GM18868 (cell line): ENCODE measurements at regions not wholly inside any gene's neighbourhood (a gene's known extent, or its start where the extent isn't known, plus 50 kb on each side); places are given as distances from the start of the nearest gene placed in this dataset.
"Not testable (repeated sequence)": the region's sequence is repeated elsewhere in the genome, so short reads cannot be mapped to it uniquely, and the experiment has no call there.

ENCODE experiments used
- ATAC-seq: cut with Tn5 transposase; IDR thresholded peaks from one replicate; pipeline ENCODE4 v1.9.1; 2021; ENCODE audit warnings: mild to moderate bottlenecking, moderate library complexity; ENCODE audit not compliant: unreplicated experiment

DNA sequence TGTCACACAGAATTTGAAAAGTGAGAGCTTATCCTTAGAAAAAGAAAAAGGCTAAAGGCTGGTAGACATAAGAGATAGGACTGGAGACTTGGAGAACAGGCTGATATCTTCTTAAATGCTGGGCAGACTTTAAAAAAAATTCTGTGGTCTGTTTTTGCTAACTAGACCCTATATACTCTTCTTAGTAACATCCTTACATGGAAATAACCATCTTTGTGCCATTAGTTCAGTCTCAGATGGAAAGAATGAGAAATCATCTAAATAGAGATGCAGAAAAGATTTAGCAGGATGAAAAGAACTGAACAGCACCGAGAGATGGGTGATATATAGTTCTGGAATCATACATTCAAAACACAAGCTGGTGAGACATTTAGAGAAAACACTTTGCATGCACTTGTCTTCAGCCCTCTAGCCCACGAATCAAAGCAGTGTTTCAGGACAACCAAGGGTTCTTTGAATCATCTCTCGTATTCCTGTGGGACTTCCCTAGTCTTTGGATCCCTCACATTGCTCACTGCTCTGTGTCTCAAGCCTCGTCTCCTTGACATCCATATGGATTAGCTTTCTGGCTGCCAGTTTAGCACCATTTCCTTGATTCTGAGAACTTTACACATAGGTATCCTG lies 93.0 kb upstream of the LYSMD4 start:
- no peak for ATAC-seq

DNA sequence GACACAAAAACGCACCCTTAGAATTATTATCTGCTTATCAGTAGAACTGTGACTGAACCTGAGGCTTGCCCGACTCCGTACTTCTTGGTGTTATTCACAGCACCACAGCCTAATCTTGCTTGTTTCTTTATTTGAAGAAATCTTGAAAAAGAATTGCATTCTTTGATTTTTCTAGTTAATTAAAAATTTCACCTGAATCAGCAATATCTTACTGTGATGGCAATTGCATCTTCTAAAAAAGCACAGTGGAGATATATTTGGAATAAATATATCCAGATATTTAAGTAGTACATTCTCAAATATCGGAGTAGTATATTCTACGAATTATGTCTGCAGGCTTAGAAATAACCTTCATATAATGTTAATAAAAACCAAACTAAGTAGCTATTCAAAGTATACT lies 90.1 kb upstream of the LYSMD4 start:
- ATAC-seq: no peak

DNA sequence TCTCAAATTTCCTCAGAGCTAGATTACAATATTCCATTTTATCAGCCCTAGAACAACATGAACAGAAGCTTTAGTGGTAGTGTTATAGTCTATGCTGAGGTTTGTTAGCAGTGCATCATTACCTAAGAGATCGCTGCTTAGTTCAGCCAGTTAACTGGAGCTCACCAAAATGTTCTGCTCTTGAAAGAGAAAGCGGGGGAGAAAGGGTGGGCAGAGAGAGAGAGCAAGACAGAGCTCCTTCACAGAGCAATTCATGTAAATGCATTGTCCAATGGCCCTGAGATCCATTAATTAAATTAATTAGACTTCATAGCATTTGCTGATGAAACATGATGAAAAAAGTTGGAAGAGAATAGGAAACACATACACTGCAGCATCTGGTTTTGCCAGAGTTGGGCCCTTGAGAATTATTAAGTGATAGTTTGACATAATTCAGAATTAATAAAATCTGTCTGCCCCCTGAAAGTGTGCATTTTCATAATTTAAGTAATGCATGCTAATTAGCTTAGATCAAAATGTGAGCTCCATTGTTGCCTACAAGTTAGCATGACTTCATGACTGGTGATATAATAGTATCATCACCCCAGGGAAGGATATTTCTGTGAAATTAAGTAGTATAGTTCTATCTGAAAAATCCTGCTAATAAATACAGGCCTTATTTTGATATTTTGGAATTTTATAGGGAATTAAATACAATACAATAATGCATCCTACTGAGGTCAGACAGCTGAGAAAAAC lies 86.9 kb upstream of the LYSMD4 start:
- no peak for ATAC-seq

- ATAC-seq: no peak
Observed at GRCh38 chr15:99818872-99819271, 85.6 kb upstream of the LYSMD4 start.

GRCh38 chr15:99816862-99817261 lies 83.6 kb upstream of the LYSMD4 start:
- ATAC-seq: not testable (repeated sequence)

DNA sequence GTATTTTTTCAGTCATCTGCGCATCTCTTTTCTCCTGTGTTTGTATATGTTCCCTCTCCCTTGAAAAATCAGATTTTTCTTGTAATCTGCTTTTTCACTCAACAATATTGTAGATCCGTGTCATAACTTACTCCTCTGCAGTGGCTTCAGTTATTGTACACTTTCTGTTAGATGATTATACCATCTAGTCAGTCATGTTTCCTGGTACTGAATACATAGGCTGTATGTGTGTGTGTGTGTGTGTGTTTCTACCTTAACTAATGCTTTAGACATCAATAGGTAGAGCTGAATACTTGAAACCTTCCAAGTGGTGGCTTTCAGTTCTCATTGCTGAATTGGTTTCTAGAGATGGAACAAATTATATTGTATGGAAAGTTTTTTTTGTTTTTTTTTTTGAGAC lies 77.4 kb upstream of the LYSMD4 start:
- not testable (repeated sequence) for ATAC-seq

DNA sequence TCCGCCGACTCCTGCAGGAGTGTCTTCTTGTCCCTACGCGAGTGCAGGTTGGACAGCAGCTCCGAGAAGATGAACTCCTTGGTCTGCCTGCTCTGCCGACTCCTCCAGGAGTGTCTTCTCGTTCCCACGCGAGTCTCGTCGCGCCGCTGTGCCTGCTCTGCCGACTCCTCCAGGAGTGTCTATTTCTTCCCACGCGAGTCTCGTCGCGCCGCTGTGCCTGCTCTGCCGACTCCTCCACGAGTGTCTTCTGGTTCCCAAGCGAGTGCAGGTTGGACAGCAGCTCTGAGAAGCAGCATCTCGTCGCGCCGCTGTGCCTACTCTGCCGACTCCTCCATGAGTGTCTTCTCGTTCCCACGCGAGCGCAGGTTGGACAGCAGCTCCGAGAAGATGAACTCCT lies 66.6 kb upstream of the LYSMD4 start:
- not testable (repeated sequence) for ATAC-seq

DNA sequence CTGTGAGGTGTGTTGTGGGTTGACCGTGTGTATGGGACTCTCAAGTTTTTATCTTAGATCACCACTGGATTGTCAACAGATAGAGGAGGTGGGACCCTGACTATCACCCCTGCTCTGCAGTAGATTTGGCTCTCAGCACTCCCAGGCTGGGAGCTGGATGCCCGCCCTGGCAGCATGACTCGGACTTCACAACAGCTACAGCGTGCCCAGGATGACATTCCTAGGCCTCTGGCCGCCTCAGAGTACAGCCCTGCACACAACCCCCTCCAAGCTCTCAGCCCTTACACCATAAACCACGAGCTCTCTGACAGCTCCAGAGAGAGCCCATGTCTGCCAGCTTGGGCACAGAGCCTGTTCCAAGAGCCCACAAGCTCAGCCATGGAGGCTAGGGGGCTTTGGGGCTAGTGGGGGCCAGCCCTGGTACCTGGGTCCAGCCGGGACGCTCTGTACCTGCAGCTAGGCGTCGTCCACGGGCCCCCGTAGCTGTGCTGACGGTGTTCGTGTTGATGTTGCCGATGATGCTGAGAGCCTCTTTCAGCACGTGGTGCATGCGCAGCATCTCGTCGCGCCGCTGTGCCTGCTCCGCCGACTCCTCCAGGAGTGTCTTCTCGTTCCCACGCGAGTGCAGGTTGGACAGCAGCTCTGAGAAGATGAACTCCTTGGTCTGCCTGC lies 66.1 kb upstream of the LYSMD4 start:
- ATAC-seq: not testable (repeated sequence)

DNA sequence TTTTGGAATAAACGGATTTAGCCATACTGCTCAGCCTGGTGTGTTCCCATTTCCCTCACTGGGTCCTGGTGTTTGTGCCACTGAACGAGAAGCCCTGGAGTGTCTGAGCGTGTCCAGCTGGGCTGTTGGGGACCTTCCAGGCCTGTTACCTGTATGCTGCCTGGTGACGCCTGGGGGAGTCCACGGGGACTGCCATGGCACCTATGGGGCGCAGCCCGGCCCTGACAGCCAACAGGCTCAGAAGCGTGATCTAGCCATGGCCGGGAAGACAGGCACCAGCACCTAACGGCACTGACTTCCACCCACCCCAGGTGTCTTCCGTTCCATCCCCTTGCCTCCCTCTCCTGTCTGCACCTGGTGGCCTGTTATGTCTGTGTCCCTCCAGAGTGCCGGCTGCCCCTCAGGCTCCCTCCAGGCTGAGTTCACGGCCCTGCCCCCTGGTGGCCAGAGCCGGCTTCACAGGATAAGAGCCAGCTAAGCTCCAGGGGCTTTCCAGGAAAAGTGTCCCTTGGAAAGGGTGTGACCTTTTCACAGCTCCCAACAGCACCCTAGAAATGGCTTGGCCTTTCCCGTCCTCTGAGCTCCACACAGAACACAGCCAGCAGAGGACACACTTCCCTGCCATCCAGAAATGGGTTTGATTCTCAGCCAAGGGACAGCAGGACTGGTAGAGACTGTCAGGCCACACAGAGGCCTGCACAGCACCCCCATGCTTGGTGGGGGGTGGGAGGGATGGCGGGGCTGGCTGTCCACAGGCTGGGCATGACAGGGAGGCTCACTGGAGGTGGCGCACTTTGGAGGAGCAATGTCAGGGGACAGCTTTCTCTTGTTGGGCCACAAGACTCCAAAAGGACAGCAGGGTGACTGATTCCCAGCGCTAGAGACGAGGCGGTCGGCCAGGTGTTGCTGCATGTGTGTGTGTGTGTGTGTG lies 64.0 kb upstream of the LYSMD4 start:
- peak; percentile 52 for ATAC-seq

- ATAC-seq: not testable (repeated sequence)
Observed at GRCh38 chr15:99791881-99792807, 58.9 kb upstream of the LYSMD4 start.

DNA sequence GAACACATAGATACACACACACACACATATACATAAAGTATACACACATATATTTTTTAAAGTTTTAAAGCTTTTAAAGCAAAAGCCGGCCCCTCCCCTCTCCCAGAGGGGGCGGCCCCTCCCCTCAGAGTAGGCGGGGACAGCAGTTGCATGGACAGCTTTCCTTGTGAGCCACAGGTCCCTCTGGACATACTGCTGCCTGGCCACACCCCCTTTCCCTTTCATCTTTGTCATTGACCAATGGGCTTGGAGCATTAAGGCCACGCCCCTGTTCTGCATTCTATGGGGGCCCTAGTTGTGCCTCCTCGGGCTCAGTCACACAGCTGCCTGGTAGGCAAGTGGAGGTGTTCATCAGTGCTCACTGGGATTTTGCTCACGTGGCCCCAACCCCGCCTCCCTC lies 57.5 kb upstream of the LYSMD4 start:
- ATAC-seq: not testable (repeated sequence)

GRCh38 chr15:99788156-99788555 lies 54.9 kb upstream of the LYSMD4 start:
- no peak for ATAC-seq

DNA sequence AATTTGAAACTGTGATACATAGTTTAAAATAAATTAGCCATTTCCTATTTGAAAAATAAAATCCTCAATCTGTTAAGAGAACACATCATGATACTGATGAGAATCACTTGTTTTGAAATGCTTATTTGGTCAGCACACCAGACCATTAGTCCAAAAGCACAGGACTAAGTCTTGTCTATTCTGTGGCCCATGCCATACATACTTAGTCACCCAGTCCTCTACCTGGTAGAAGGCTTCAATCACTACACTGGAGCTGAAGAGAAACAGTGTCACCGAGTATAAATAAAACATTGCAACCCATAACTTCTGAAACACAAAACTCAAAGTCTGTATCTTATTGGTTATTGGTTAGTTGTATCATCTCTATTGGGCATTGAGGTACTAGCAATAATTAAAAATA lies 51.6 kb upstream of the LYSMD4 start:
- not testable (repeated sequence) for ATAC-seq

DNA sequence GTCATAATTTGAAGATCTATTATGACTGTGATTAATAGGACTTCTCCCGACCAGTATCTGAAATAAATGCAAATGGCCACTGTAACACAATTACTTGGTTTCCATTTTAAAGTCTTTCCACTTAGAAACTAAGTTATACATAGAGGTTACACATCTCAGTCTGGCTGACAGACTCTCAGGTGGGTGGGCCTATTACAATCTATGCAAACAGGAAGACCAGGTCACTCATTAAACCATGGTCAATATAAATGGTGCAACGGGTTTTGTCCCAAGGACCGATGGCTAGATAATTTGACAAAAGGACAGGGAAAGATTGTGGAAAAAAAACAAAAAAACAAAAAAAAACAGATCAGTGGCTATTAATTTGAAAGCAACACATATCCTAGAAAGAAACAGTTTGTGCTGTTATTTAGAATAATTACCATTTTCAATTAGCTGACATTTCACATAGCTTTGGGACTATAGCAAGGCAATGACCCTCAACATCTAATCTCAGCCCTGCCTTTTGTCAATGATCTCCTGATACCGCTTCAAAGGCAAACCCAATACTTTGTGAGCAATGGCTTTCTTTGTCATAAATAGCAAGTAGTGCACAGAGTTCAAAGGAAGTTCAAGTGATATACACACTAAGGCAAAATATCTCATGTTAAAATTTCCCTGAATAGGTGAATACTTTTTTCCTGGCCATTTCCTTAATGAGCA lies 50.8 kb upstream of the LYSMD4 start:
- not testable (repeated sequence) for ATAC-seq
